HFF-Myc (cell line): ENCODE measurements at regions not wholly inside any gene's neighbourhood (a gene's known extent, or its start where the extent isn't known, plus 50 kb on each side); places are given as distances from the start of the nearest gene placed in this dataset.

Source experiments
- DNase-seq: peaks from one replicate; pipeline ENCODE4 v3.0.0-alpha.2; 2011; ENCODE audit warnings: low read depth; ENCODE audit errors: extremely low read depth
- H3K4me3 ChIP-seq: replicated peaks from 2 replicates; pipeline ENCODE4 v1.5.1; 2011; ENCODE audit warnings: low read depth, mild to moderate bottlenecking, control low read depth, low read length
- CTCF ChIP-seq: IDR thresholded peaks from 2 replicates; pipeline ENCODE4 v1.5.1; 2012; ENCODE audit warnings: mild to moderate bottlenecking, low read depth, low read length, control low read depth; ENCODE audit errors: missing control alignments

DNA sequence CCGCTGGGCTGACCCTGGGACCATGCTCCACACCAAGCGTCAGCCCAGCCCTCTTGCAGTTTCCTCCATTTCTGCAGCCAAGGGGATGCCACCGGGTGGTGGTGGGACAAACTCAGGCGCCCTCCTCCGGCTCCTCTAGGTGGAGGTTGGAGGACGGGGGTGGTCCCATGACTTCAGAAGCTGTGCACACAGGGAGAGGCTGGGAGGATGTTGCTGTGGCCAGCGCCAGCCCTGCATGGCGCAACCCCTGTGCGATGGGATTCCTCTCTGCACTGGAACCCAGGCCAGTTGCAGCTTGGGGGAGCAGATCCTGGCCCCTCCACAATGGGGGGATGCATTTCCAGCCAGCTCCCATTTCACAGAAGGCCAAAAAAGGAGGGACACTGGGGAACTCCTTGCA is 246.5 kb downstream of the C16orf95 start:
- TF ChIP-seq CTCF, result no peak

GRCh38 chr16:87072101-87072500 is 245.1 kb downstream of the C16orf95 start:
- no peak overlapping the region for H3K4me3 ChIP-seq
- TF ChIP-seq CTCF, result no peak
- DNase-seq, result no peak

More for the DNA sequence above, 246.5 kb downstream of the C16orf95 start:
- no peak overlapping the region for H3K4me3 ChIP-seq
- no peak for DNase-seq

GRCh38 chr16:87074641-87075318 is 242.4 kb downstream of the C16orf95 start:
- no peak for DNase-seq
- no peak for TF ChIP-seq CTCF

GRCh38 chr16:87075319-87075860 is 241.8 kb downstream of the C16orf95 start:
- TF ChIP-seq CTCF, result no peak
- no peak for DNase-seq
- H3K4me3 ChIP-seq, result no peak overlapping the region

More at GRCh38 chr16:87074641-87075318, 242.4 kb downstream of the C16orf95 start:
- H3K4me3 ChIP-seq, result no peak overlapping the region

DNA sequence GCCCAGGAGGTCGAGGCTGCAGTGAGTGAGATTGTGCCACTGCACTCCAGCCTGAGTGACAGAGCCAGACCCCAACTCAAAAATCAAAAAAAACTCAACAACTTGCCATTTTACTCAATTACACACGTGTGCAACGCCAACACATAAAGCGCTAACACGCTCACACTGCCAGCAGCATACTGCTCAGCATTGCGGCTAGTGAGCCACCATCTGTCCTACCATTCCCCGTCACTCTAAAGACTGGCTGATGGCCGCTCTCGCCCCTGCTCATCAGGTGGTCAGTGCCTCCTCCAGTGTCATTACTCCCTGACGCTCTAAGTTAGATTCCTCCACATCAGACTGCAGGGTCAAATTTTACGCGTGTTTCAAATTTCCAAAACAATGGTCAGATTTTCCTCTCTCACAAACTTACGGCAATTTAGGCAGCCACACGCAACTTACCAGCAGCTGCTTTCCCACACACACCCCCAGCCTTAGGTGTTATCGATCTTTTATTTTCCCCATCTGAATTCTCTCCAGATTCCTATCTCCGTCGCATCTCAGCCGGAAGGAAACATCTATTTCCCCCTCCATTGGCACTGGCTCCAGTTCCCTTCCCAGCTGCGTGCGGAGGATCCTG is 240.8 kb downstream of the C16orf95 start:
- no peak for DNase-seq
- H3K4me3 ChIP-seq, result no peak overlapping the region
- TF ChIP-seq CTCF, result no peak

DNA sequence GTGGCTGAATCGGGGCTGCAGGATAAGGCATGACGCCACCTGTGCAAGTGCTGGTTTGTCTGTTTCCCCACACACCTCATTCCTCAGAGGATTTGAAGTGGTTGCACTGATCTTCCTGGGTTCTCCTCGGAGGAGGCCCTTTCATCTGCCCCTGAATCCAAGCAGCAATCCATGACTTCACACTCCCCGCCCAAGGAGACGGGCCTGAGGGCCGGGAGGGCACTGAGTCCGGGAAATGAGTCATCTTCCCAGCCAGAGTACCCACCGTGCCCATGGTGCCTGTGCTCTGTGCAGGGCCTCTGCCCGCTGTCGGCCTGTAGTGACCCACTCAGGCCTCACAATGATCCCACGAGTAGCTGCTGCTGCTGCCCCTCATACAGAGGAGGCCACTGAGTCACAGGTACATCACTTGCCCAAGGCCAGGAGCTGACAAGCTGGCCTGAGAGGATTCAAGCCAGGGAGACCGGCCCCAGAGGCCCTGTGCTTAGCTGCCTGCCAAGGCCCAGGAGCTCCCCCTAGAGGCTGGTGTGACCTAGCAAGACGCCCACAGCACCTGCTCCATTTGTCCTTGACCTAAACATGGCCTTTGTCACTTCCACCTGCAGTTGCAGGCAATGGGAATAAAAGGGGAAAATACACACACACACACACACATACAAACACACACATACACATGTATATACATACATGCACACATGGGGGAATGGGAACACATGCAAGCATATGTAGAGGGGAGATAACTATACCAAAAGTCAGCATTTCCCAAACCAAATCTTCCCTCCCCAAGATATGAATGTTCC is 240.0 kb downstream of the C16orf95 start:
- TF ChIP-seq CTCF, result peak; percentile 79
- no peak for DNase-seq
- no peak overlapping the region for H3K4me3 ChIP-seq
